Cardiac muscle cell (in vitro differentiated cells and primary cell): ENCODE measurements at regions not wholly inside any gene's neighbourhood (a gene's known extent, or its start where the extent isn't known, plus 50 kb on each side); places are given as distances from the start of the nearest gene placed in this dataset.

Experiments
- DNase-seq, 2 donors: peaks; one replicate each; pipeline versions ENCODE4 v3.0.0 to v3.0.0-alpha.2; 2010 to 2017; ENCODE audit warnings: low read depth in 1 of 2, low spot score in 1 of 2
- H3K27ac ChIP-seq: fragments of 200-600 bp; sonication (generic); 2 replicates; pipeline ENCODE4 v1.5.1; 2016
- H3K27me3 ChIP-seq: fragments of 200-600 bp; sonication (generic); 2 replicates; pipeline ENCODE4 v1.6.0; 2016; ENCODE audit warnings: control low read depth
- H3K36me3 ChIP-seq: fragments of 200-600 bp; sonication (generic); 2 replicates; pipeline ENCODE4 v1.5.1; 2016; ENCODE audit warnings: control low read depth
- H3K4me1 ChIP-seq: fragments of 200-600 bp; sonication (generic); 2 replicates; pipeline ENCODE4 v1.8.1; 2017; ENCODE audit warnings: low read depth, mild to moderate bottlenecking, mixed run types
- H3K4me3 ChIP-seq: fragments of 200-600 bp; sonication (generic); 2 replicates; pipeline ENCODE4 v1.5.1; 2016; ENCODE audit warnings: mild to moderate bottlenecking
- H3K9me3 ChIP-seq: fragments of 200-600 bp; sonication (generic); 2 replicates; pipeline ENCODE4 v1.5.1; 2017; ENCODE audit warnings: low read depth, mild to moderate bottlenecking, control low read depth
- TF ChIP-seq, protein P1 (sequence below): IDR thresholded peaks from 2 replicates; pipeline ENCODE4 v1.5.1; 2012; ENCODE audit warnings: low read depth, mild to moderate bottlenecking, low read length

DNA sequence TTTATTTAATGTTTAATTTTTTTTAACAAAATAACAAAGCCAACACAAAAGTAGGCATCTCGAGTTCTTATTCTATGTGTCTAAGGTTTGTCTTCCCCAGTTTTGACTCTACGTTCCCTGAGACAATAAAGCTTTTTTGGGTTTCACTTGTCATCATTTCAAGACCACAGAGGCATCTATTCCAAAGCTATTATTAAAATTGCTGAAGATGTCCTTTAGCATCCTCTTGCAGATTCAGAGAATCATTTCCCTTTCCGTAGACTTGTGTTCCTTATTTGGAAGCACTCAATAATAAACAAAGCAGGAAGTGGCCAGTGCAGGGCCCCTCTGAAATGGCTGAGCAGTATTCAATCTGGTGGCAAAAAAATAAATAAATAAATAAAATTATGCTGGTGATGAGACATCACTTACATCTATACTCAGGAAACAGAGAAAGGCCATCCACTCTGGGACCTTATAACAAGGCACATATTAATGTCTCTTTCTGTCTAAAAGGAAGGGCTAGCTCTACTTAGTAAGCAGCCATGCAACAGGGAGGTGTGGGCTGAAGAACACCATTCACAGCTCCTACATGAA, 362.3 kb downstream of the WDR72 start:
- TF ChIP-seq, protein P1, sequence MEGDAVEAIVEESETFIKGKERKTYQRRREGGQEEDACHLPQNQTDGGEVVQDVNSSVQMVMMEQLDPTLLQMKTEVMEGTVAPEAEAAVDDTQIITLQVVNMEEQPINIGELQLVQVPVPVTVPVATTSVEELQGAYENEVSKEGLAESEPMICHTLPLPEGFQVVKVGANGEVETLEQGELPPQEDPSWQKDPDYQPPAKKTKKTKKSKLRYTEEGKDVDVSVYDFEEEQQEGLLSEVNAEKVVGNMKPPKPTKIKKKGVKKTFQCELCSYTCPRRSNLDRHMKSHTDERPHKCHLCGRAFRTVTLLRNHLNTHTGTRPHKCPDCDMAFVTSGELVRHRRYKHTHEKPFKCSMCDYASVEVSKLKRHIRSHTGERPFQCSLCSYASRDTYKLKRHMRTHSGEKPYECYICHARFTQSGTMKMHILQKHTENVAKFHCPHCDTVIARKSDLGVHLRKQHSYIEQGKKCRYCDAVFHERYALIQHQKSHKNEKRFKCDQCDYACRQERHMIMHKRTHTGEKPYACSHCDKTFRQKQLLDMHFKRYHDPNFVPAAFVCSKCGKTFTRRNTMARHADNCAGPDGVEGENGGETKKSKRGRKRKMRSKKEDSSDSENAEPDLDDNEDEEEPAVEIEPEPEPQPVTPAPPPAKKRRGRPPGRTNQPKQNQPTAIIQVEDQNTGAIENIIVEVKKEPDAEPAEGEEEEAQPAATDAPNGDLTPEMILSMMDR: no peak
- Histone ChIP-seq H3K4me1 (no peaks in the 10 kb centered on the region), H3K27me3 (no peaks in the 10 kb centered on the region), H3K4me3 (no peak overlapping the region), H3K9me3 (no peaks in the 10 kb centered on the region), H3K27ac (no peak overlapping the region), H3K36me3 (no peaks in the 10 kb centered on the region)
- DNase-seq: no peak

DNA sequence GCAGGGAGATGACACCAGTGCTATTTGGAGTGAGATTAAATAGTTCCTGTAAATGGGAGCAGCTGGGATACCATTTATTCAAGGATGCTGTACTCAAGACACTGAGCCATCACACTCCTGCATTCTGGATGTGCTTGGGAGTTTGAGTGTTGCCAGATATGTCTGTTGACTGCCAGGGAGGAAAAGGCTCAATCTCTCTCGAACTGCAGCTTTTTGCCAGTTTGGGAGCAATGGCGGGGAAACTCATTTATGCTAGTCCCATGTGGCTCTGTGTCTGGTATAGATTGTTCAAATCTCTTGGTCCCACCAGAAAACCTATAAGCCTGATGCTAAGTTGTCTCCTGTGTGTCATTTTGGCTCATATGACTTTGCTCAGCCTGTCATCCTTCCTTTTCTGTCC, 363.6 kb downstream of the WDR72 start:
- Histone ChIP-seq H3K9me3 (no peaks in the 10 kb centered on the region), H3K27ac (no peak overlapping the region), H3K27me3 (no peaks in the 10 kb centered on the region), H3K4me3 (no peak overlapping the region), H3K4me1 (no peaks in the 10 kb centered on the region), H3K36me3 (no peaks in the 10 kb centered on the region)
- TF ChIP-seq, protein P1: no peak
- DNase-seq: no peak

DNA sequence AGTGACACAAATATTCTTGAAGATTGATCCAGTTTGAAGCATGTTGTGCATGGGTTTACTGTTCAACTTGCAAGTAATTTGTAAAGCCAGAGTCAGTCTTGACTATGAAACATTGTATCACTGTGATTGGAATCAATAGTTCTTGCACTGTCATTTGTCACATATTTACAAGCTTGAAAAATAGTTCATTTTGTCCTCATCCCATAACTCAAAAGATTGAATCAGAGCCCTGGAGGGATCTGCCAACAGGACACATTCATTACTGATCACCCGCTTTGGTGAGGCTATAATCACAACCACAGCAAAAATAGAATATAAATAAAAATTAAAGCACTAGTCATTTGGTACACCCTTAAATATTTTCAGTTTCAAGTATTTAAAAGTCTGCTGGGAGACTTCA, 368.9 kb downstream of the WDR72 start:
- Histone ChIP-seq H3K4me3 (no peak overlapping the region), H3K27ac (no peak overlapping the region), H3K9me3 (no peaks in the 10 kb centered on the region), H3K36me3 (no peaks in the 10 kb centered on the region), H3K4me1 (no peaks in the 10 kb centered on the region), H3K27me3 (no peaks in the 10 kb centered on the region)
- no peak for DNase-seq
- TF ChIP-seq, protein P1: no peak

DNA sequence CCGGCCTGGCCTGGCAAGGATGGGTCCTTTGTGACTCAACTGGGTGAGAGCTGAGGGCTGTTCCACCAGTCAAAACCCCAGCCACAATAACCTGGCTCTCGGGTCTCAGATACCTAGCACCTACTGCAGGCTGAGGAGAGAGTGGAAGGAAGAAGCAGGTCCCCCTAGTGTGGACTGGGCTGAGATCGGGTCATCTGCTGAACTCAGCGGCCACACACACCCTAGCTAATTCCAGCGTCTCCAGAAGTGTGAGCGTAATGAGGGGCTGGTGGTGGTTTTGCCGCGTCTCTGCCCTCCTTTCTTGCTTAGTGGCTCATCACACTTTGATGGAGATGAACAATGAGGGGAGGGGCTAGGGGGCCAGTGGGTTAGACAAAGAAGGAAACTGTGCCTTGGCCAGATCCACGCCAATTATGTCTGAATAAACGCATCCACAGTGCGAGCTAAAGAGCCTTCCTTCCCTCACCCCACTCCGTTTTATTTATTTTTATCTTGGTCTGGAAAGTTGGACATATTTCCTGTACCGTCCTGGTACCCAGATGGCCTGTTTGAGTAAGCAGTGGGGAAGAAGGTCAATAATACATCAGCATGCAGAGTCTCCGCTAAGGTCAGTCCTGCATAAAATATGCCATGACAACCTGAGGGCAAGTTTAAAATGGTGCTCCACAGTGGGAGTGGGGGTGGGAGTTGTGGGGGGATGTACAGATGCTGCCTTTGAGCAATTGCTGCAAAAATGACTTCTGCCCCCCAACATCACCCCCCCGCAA, 370.0 kb downstream of the WDR72 start:
- H3K4me3 ChIP-seq: no peak overlapping the region
- no peak overlapping the region for H3K27ac ChIP-seq
- H3K27me3 ChIP-seq: no peaks in the 10 kb centered on the region
- no peaks in the 10 kb centered on the region for H3K36me3 ChIP-seq
- H3K9me3 ChIP-seq: no peaks in the 10 kb centered on the region
- DNase-seq: no peak
- TF ChIP-seq, protein P1: no peak
- no peaks in the 10 kb centered on the region for H3K4me1 ChIP-seq

DNA sequence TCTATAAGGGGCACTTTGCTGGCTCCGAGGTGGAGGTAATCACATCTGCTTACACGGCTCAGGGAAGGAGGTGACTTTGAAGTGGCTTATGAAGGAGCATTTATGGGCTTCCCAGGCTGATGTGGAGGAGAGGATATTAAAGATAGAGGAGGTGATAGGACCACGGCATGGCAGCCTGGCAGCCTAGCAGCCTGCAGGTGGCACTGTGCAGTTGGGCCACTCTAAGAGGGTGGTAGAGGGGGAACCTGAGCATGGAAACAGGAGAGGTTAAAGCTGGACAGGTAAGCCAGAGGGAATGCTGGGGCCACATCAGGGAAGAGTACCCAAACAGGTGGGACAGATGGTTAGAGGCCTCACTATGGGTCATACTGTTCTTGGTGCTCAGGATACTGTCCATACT, 375.0 kb downstream of the WDR72 start:
- no peaks in the 10 kb centered on the region for H3K4me1 ChIP-seq
- no peaks in the 10 kb centered on the region for H3K9me3 ChIP-seq
- H3K27me3 ChIP-seq: no peaks in the 10 kb centered on the region
- no peaks in the 10 kb centered on the region for H3K36me3 ChIP-seq
- no peak overlapping the region for H3K27ac ChIP-seq
- TF ChIP-seq, protein P1: no peak
- no peak overlapping the region for H3K4me3 ChIP-seq
- DNase-seq: no peak
